CD4-positive, alpha-beta T cell treated with Interleukin-17A for 4 hours (primary cell): ENCODE measurements at regions not wholly inside any gene's neighbourhood (a gene's known extent, or its start where the extent isn't known, plus 50 kb on each side); places are given as distances from the start of the nearest gene placed in this dataset.

Source experiments
- DNase-seq: peaks from one replicate; pipeline ENCODE4 v3.0.0-alpha.2; 2020; ENCODE audit warnings: mixed read lengths

GRCh38 chr4:180808862-180809261, 1434.3 kb upstream of the TENM3 start:
- DNase-seq = no peak

- DNase-seq = no peak
These were observed 1433.8 kb upstream of the TENM3 start for GRCh38 chr4:180809439-180809838.

- no peak for DNase-seq
These were observed 1432.6 kb upstream of the TENM3 start for GRCh38 chr4:180810581-180810980.

GRCh38 chr4:180811556-180811955, 1431.6 kb upstream of the TENM3 start:
- DNase-seq = no peak

- no peak for DNase-seq
These were observed 1430.4 kb upstream of the TENM3 start for GRCh38 chr4:180812783-180813182.

GRCh38 chr4:180814875-180815417, 1428.3 kb upstream of the TENM3 start:
- no peak for DNase-seq

GRCh38 chr4:180817529-180817928, 1425.7 kb upstream of the TENM3 start:
- no peak for DNase-seq

- no peak for DNase-seq
These were observed 1420.1 kb upstream of the TENM3 start for GRCh38 chr4:180823108-180823507.

GRCh38 chr4:180827232-180828009, 1415.8 kb upstream of the TENM3 start:
- DNase-seq = no peak

- DNase-seq = no peak
These were observed 1414.7 kb upstream of the TENM3 start for GRCh38 chr4:180828455-180829018.

GRCh38 chr4:180832073-180832472, 1411.1 kb upstream of the TENM3 start:
- no peak for DNase-seq

- DNase-seq = no peak
These were observed 1403.1 kb upstream of the TENM3 start for GRCh38 chr4:180840142-180840541.

GRCh38 chr4:180850318-180850940, 1392.8 kb upstream of the TENM3 start:
- DNase-seq = no peak

GRCh38 chr4:180852738-180853137, 1390.5 kb upstream of the TENM3 start:
- no peak for DNase-seq

GRCh38 chr4:180855184-180855583, 1388.0 kb upstream of the TENM3 start:
- DNase-seq = no peak

- DNase-seq = no peak
These were observed 1383.0 kb upstream of the TENM3 start for GRCh38 chr4:180860089-180860720.

- DNase-seq = no peak
These were observed 1381.6 kb upstream of the TENM3 start for GRCh38 chr4:180861651-180862050.

GRCh38 chr4:180866933-180867643, 1376.1 kb upstream of the TENM3 start:
- DNase-seq = no peak

GRCh38 chr4:180870623-180871022, 1372.6 kb upstream of the TENM3 start:
- no peak for DNase-seq

- DNase-seq = no peak
These were observed 1344.9 kb upstream of the TENM3 start for GRCh38 chr4:180898305-180898704.

- no peak for DNase-seq
These were observed 1342.4 kb upstream of the TENM3 start for GRCh38 chr4:180900781-180901180.

GRCh38 chr4:180909279-180909678, 1333.9 kb upstream of the TENM3 start:
- no peak for DNase-seq

- DNase-seq = no peak
These were observed 1329.5 kb upstream of the TENM3 start for GRCh38 chr4:180913750-180914149.
